ENCODE measurements at regions not wholly inside any gene's neighbourhood (a gene's known extent, or its start where the extent isn't known, plus 50 kb on each side); places are given as distances from the start of the nearest gene placed in this dataset.

DNA sequence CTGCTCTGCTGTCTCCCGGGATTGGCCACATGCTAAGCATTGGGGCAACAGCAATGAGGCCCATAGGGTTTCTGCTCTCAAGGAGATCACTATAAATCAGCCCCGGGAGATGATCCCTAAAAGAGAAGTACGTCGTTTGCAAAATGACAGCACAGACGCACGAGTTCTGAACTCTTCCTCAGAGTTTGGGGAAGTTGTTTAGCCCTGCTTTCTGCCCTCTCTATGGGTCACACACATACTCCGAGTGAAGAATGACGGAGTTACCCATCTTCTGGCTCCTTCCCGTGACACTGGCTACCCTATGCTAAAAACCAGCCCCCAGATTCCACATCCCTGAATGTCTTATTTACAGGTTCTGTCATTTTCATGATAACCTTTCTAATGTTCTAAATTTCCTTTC, 258.0 kb upstream of the PLEKHG7 start:
- Histone ChIP-seq H3K9ac (ENCODE audit: low read length) (no peak overlapping the region), H3K27ac (ENCODE audit: low read length) (no peak overlapping the region), H3K4me3 (ENCODE audit: low read length) (no peak overlapping the region), H4K20me1 (ENCODE audit: low read length) (no peaks in the 10 kb centered on the region), H3K9me2 (replicated peaks; ENCODE audit: low read length) (no peaks in the 10 kb centered on the region), H3K36me3 (ENCODE audit: low read depth, low read length) (no peaks in the 10 kb centered on the region), H3K27me3 (ENCODE audit: low read length) (no peaks in the 10 kb centered on the region), H3F3A (ENCODE audit: low read length, unreplicated experiment) (no peaks in the 10 kb centered on the region), H3K9me3 (ENCODE audit: low read length) (no peaks in the 10 kb centered on the region), H3K4me1 (ENCODE audit: insufficient read depth, low read length) (no peaks in the 10 kb centered on the region), H3K79me2 (ENCODE audit: low read length) (no peaks in the 10 kb centered on the region), H3K4me2 (ENCODE audit: low read length) (no peak overlapping the region), H2AFZ (ENCODE audit: low read length) (no peak overlapping the region)
- DNase-seq = no peak
- no TSS peak for BruUV-seq (replicated peaks)
- ChIA-PET POLR2A (ENCODE audit: unreplicated experiment) (no interaction called here), CTCF (no interaction called here)
- ATAC-seq = no peak
- intact Hi-C loops (cut with micrococcal nuclease) = no loop called here
- no peak for TF ChIP-seq EZH2phosphoT487 (IDR thresholded peaks at IDR 0.05; ENCODE audit: borderline replicate concordance, low read length)
- TF ChIP-seq, protein P1, sequence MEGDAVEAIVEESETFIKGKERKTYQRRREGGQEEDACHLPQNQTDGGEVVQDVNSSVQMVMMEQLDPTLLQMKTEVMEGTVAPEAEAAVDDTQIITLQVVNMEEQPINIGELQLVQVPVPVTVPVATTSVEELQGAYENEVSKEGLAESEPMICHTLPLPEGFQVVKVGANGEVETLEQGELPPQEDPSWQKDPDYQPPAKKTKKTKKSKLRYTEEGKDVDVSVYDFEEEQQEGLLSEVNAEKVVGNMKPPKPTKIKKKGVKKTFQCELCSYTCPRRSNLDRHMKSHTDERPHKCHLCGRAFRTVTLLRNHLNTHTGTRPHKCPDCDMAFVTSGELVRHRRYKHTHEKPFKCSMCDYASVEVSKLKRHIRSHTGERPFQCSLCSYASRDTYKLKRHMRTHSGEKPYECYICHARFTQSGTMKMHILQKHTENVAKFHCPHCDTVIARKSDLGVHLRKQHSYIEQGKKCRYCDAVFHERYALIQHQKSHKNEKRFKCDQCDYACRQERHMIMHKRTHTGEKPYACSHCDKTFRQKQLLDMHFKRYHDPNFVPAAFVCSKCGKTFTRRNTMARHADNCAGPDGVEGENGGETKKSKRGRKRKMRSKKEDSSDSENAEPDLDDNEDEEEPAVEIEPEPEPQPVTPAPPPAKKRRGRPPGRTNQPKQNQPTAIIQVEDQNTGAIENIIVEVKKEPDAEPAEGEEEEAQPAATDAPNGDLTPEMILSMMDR (conservative IDR thresholded peaks at IDR 0.05; ENCODE audit: low read depth, low read length) = no peak
- TF ChIP-seq EZH2 (IDR thresholded peaks at IDR 0.05; ENCODE audit: low read length, unreplicated experiment) = no peak

DNA sequence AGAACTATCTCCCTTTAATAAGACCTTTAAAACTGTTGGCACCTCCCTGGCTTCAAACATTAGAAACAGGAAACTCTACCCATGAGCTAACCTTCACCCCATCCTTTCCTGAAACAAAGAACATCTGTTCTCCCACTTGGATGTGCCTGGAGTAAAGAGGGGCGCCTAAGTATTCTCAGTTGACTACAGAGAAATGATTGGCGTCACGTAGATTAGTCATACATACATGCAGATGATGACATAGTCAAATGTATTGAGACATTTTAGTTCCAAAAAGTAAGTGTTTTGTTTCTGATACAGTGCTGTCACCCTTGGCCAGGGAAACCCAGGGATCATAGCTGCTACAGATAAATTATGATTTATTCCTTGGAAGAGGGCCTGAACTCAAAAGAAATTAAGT, 260.0 kb upstream of the PLEKHG7 start:
- H2AFZ ChIP-seq (ENCODE audit: low read length) = no peak overlapping the region
- H3K4me2 ChIP-seq (ENCODE audit: low read length) = no peak overlapping the region
- CTCF ChIA-PET = no interaction called here
- TF ChIP-seq EZH2phosphoT487 (IDR thresholded peaks at IDR 0.05; ENCODE audit: borderline replicate concordance, low read length) (no peak), EZH2 (IDR thresholded peaks at IDR 0.05; ENCODE audit: low read length, unreplicated experiment) (no peak)
- TF ChIP-seq, protein P1 (conservative IDR thresholded peaks at IDR 0.05; ENCODE audit: low read depth, low read length) = no peak
- H4K20me1 ChIP-seq (ENCODE audit: low read length) = no peaks in the 10 kb centered on the region
- intact Hi-C loops (cut with micrococcal nuclease) = no loop called here
- no peak for ATAC-seq
- no peaks in the 10 kb centered on the region for H3F3A ChIP-seq (ENCODE audit: low read length, unreplicated experiment)
- POLR2A ChIA-PET (ENCODE audit: unreplicated experiment) = no interaction called here
- no TSS peak for BruUV-seq (replicated peaks)
- no peak overlapping the region for H3K27ac ChIP-seq (ENCODE audit: low read length)
- H3K9me3 ChIP-seq (ENCODE audit: low read length) = no peaks in the 10 kb centered on the region
- H3K79me2 ChIP-seq (ENCODE audit: low read length) = no peaks in the 10 kb centered on the region
- H3K4me3 ChIP-seq (ENCODE audit: low read length) = no peak overlapping the region
- no peaks in the 10 kb centered on the region for H3K9me2 ChIP-seq (replicated peaks; ENCODE audit: low read length)
- no peak overlapping the region for H3K9ac ChIP-seq (ENCODE audit: low read length)
- no peak for DNase-seq
- H3K4me1 ChIP-seq (ENCODE audit: insufficient read depth, low read length) = no peaks in the 10 kb centered on the region
- H3K27me3 ChIP-seq (ENCODE audit: low read length) = no peaks in the 10 kb centered on the region
- no peaks in the 10 kb centered on the region for H3K36me3 ChIP-seq (ENCODE audit: low read depth, low read length)

DNA sequence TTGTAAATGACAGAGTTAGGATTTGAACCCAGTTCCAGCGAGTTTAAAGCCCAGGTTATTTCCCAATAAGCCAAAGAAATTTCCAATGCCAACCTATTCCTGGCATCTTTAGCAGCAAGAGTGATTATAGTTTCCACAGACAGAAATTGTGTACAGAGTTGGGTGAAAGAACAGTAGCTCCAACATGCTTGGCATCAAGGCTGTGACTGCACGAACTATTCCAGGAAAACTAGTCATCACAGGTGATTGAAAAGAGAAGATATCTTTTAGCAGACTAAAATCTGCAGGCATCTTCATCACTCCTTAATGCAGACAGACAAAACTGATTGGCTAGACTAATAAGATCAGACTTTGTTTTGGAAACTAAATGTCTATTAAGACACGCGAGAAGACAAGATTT, 262.7 kb upstream of the PLEKHG7 start:
- no peaks in the 10 kb centered on the region for H3K27me3 ChIP-seq (ENCODE audit: low read length)
- H3K9ac ChIP-seq (ENCODE audit: low read length) = no peak overlapping the region
- TF ChIP-seq EZH2 (IDR thresholded peaks at IDR 0.05; ENCODE audit: low read length, unreplicated experiment) = no peak
- TF ChIP-seq, protein P1 (conservative IDR thresholded peaks at IDR 0.05; ENCODE audit: low read depth, low read length) = no peak
- no peak for TF ChIP-seq EZH2phosphoT487 (IDR thresholded peaks at IDR 0.05; ENCODE audit: borderline replicate concordance, low read length)
- ATAC-seq = no peak
- no peaks in the 10 kb centered on the region for H3K36me3 ChIP-seq (ENCODE audit: low read depth, low read length)
- BruUV-seq (replicated peaks) = no TSS peak
- ChIA-PET CTCF (no interaction called here), POLR2A (ENCODE audit: unreplicated experiment) (no interaction called here)
- no peak overlapping the region for H3K4me2 ChIP-seq (ENCODE audit: low read length)
- no peaks in the 10 kb centered on the region for H3K9me3 ChIP-seq (ENCODE audit: low read length)
- H3K9me2 ChIP-seq (replicated peaks; ENCODE audit: low read length) = no peaks in the 10 kb centered on the region; the same call in 1 of the 2 replicates
- no peaks in the 10 kb centered on the region for H3K4me1 ChIP-seq (ENCODE audit: insufficient read depth, low read length)
- H4K20me1 ChIP-seq (ENCODE audit: low read length) = no peaks in the 10 kb centered on the region
- no peaks in the 10 kb centered on the region for H3F3A ChIP-seq (ENCODE audit: low read length, unreplicated experiment)
- intact Hi-C loops (cut with micrococcal nuclease) = no loop called here
- no peak overlapping the region for H2AFZ ChIP-seq (ENCODE audit: low read length)
- no peak overlapping the region for H3K27ac ChIP-seq (ENCODE audit: low read length)
- no peak overlapping the region for H3K4me3 ChIP-seq (ENCODE audit: low read length)
- no peak for DNase-seq
- H3K79me2 ChIP-seq (ENCODE audit: low read length) = no peaks in the 10 kb centered on the region
